Neural crest cell (in vitro differentiated cells): ENCODE measurements at regions not wholly inside any gene's neighbourhood (a gene's known extent, or its start where the extent isn't known, plus 50 kb on each side); places are given as distances from the start of the nearest gene placed in this dataset.

Experiments used
- DNase-seq: peaks from one replicate; pipeline ENCODE4 v3.0.0; 2021; ENCODE audit warnings: low read depth, mixed read lengths, low spot score
- H3K27ac Mint-ChIP-seq: one replicate; pipeline ENCODE4 v1.8.0; 2021; ENCODE audit warnings: mild to moderate bottlenecking, mixed read lengths; ENCODE audit not compliant: unreplicated experiment
- H3K27me3 Mint-ChIP-seq: 2 replicates; pipeline ENCODE4 v1.8.0; 2021; ENCODE audit warnings: low read depth, mild to moderate bottlenecking, mixed read lengths
- H3K36me3 Mint-ChIP-seq: 2 replicates; pipeline ENCODE4 v1.8.0; 2021; ENCODE audit warnings: low read depth, mild to moderate bottlenecking, mixed read lengths
- H3K4me1 Mint-ChIP-seq: 2 replicates; pipeline ENCODE4 v1.8.0; 2021; ENCODE audit warnings: mixed read lengths
- H3K4me3 Mint-ChIP-seq: one replicate; pipeline ENCODE4 v1.8.0; 2021; ENCODE audit warnings: mild to moderate bottlenecking, mixed read lengths
- H3K9me3 Mint-ChIP-seq: 2 replicates; pipeline ENCODE4 v1.8.0; 2021; ENCODE audit warnings: mixed read lengths
- TF ChIP-seq, protein P1 (sequence below): fragments of 200-600 bp; sonication (generic); conservative IDR thresholded peaks from 2 replicates; pipeline ENCODE4 v1.5.0; 2021; ENCODE audit warnings: antibody characterized with exemption, mild to moderate bottlenecking

DNA sequence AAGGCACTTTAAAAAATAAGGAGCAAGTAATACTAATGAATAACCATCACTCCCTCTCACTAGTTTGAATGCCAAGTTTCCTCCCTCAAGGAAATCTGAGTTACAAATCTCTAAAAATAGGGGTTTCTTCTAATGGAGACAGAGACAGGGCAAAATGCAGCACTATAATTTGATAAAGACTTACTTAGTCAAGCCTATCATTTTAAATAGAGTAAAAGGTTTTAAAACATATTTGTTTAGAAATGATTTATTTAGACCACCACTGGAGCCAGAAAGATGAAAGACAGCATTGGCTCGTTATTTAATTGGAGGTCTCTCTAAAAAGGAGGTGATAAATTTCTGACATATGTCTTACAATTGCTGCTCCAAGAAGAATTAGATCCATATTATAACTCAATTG is 228.7 kb downstream of the TLE1 start:
- Mint-ChIP-seq H3K27me3 (no peaks in the 10 kb centered on the region), H3K9me3 (peaks cover 5% of the 10 kb centered on the region), H3K27ac (no peak overlapping the region)

DNA sequence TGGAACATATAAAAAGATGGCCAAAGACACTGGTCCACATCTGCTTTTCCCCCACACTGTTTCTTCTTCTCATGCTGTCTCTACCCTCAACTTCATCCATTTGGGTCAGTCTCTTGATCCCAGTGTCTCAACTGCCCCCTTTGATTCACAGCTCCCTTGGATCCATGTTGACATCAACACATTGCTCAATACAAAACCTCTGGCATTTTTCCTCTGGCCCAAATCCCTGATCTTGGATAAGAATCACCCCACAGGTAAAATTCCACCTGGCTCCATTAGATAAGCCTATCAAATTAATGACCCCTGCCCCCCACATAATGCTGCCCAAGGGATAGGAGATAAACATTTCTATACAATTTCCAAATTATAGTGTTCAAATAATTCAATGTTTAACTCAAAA is 229.8 kb downstream of the TLE1 start:
- Mint-ChIP-seq H3K4me1 (peaks cover 29% of the 10 kb centered on the region), H3K36me3 (no peaks in the 10 kb centered on the region), H3K27ac (no peak overlapping the region), H3K4me3 (no peak overlapping the region), H3K27me3 (no peaks in the 10 kb centered on the region), H3K9me3 (peaks cover 5% of the 10 kb centered on the region)
- no peak for DNase-seq
- TF ChIP-seq, protein P1, sequence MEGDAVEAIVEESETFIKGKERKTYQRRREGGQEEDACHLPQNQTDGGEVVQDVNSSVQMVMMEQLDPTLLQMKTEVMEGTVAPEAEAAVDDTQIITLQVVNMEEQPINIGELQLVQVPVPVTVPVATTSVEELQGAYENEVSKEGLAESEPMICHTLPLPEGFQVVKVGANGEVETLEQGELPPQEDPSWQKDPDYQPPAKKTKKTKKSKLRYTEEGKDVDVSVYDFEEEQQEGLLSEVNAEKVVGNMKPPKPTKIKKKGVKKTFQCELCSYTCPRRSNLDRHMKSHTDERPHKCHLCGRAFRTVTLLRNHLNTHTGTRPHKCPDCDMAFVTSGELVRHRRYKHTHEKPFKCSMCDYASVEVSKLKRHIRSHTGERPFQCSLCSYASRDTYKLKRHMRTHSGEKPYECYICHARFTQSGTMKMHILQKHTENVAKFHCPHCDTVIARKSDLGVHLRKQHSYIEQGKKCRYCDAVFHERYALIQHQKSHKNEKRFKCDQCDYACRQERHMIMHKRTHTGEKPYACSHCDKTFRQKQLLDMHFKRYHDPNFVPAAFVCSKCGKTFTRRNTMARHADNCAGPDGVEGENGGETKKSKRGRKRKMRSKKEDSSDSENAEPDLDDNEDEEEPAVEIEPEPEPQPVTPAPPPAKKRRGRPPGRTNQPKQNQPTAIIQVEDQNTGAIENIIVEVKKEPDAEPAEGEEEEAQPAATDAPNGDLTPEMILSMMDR = no peak

More for the DNA sequence above, 228.7 kb downstream of the TLE1 start:
- Mint-ChIP-seq H3K4me3 (no peak overlapping the region), H3K4me1 (peaks cover 21% of the 10 kb centered on the region), H3K36me3 (no peaks in the 10 kb centered on the region)
- TF ChIP-seq, protein P1 = no peak
- DNase-seq = no peak

DNA sequence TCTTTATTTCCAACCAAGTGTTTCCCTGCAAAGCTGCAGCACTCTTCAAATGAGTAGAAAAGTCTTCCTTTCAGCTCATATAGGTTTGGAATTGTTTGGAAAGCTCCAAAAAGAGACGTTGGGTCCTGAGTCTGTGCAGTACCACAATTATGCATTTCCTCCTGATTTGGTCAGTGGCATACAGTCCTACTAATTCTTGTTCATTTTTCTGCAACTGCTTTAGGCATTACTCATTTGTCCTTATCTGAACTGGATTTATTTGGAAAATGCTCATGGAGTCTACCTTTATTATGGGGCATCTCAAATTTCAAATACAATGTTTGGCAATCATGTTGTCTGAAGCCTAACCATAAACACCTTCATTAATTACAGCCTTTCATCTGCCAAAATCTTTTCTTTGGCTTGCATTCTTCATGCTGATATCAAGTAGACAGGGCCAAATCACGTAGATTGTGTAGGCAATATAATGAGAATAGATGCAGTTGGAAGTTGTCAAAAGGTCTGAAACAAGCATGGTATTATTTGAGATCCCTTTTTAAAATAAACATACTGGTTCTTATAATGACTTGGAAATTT is 232.8 kb downstream of the TLE1 start:
- Mint-ChIP-seq H3K4me3 (no peak overlapping the region), H3K9me3 (peaks cover 5% of the 10 kb centered on the region), H3K4me1 (peaks cover 29% of the 10 kb centered on the region), H3K27ac (no peak overlapping the region), H3K27me3 (no peaks in the 10 kb centered on the region), H3K36me3 (no peaks in the 10 kb centered on the region)
- DNase-seq = no peak
- TF ChIP-seq, protein P1 = no peak

DNA sequence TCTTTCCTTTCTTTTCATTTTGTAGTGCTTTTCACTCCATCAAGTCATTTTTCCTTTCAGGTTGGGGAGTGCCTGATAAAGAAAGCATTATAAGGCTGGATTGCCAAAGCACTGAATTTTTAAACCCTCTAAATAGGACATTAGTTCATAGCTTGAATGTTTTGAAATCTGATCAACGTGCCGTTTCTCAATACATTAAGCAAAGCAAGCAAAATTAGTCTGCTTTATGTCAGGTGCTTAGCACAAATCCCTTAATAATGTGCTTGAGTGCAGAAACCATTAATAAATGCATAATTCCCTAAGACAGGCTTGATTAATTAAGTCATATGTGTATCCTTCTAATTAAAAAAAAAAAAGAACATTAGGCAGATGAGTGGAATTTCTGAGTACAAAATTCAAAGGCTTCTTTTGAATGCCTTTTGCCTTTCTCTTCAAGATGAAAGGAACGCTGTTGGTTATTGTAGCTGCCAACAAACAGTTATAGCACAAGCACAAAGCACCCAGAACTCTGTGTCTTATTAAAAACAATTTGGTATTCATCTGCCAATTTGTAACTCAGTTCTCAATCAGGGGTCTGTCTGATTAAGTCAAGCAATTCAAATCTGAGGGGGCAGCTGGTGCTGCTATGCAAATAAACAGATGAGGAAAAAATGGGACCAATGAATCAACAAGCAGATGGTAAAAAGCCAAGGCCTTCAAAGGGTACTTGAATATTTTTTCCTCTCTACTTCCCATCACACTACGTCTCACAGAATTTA is 233.7 kb downstream of the TLE1 start:
- TF ChIP-seq, protein P1 = no peak
- Mint-ChIP-seq H3K9me3 (peaks cover 5% of the 10 kb centered on the region), H3K4me3 (no peak overlapping the region), H3K4me1 (peaks cover 29% of the 10 kb centered on the region), H3K27me3 (no peaks in the 10 kb centered on the region), H3K27ac (no peak overlapping the region), H3K36me3 (no peaks in the 10 kb centered on the region)
- DNase-seq = no peak

DNA sequence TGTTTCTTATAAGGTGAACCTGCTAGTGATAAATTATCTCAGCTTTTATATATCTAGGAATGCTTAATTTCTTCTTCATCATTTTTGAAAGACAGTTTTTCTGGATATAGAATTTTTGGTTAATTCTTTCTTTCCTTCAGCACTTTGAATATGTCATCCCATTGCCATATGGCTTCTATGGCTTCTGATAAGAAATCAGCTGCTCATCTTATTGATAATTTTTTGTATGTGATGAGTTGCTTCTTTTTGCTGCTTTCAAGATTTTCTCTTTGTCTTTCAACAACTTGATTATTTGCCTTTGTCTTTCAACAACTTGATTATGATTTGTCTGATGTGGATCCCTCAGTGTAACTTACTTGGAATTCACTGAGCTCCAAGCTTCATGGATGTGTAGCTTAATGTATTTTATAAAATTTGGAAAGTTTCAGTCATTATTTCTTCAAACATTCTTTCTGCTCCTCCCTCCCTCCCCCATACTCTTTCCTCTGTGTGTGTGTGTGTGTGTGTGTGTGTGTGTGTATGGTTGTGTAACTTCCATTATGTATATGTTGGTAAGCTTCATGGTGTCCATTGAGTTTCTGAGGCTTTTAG is 243.9 kb downstream of the TLE1 start:
- Mint-ChIP-seq H3K4me3 (no peak overlapping the region), H3K27ac (no peak overlapping the region), H3K4me1 (no peaks in the 10 kb centered on the region), H3K9me3 (peaks cover 32% of the 10 kb centered on the region), H3K27me3 (no peaks in the 10 kb centered on the region), H3K36me3 (peaks cover 26% of the 10 kb centered on the region)
- TF ChIP-seq, protein P1 = no peak
- no peak for DNase-seq
